DMS79 treated with DMSO at 0.1 percent for 48 hours (cell line): ENCODE measurements at regions not wholly inside any gene's neighbourhood (a gene's known extent, or its start where the extent isn't known, plus 50 kb on each side); places are given as distances from the start of the nearest gene placed in this dataset.
"Not testable (repeated sequence)": the region's sequence is repeated elsewhere in the genome, so short reads cannot be mapped to it uniquely, and the experiment has no call there.

Experiments
- DNase-seq: peaks from one replicate; lab custom pipeline; 2025; lab: John Stamatoyannopoulos, UW

GRCh38 chr6:147674099-147674498 is 165.6 kb downstream of the SAMD5 start:
- DNase-seq = no peak

- DNase-seq = no peak
Measured at GRCh38 chr6:147674794-147675193, 166.3 kb downstream of the SAMD5 start.

- no peak for DNase-seq
Measured at GRCh38 chr6:147675281-147675680, 166.8 kb downstream of the SAMD5 start.

- no peak for DNase-seq
Measured at GRCh38 chr6:147676495-147677199, 168.2 kb downstream of the SAMD5 start.

GRCh38 chr6:147677647-147678046 is 169.2 kb downstream of the SAMD5 start:
- DNase-seq = no peak

GRCh38 chr6:147678253-147678652 is 169.8 kb downstream of the SAMD5 start:
- DNase-seq = no peak

GRCh38 chr6:147684906-147685305 is 176.4 kb downstream of the SAMD5 start:
- no peak for DNase-seq

- no peak for DNase-seq
Measured at GRCh38 chr6:147689398-147689797, 180.9 kb downstream of the SAMD5 start.

- DNase-seq = no peak
Measured at GRCh38 chr6:147691446-147691845, 183.0 kb downstream of the SAMD5 start.

GRCh38 chr6:147693181-147693580 is 184.7 kb downstream of the SAMD5 start:
- DNase-seq = no peak

GRCh38 chr6:147694556-147694955 is 186.1 kb downstream of the SAMD5 start:
- DNase-seq = not testable (repeated sequence)

GRCh38 chr6:147695819-147696218 is 187.3 kb downstream of the SAMD5 start:
- no peak for DNase-seq

GRCh38 chr6:147699140-147699539 is 190.7 kb downstream of the SAMD5 start:
- no peak for DNase-seq

GRCh38 chr6:147699637-147700036 is 191.1 kb downstream of the SAMD5 start:
- DNase-seq = no peak

GRCh38 chr6:147700436-147701209 is 192.1 kb downstream of the SAMD5 start:
- DNase-seq = no peak

GRCh38 chr6:147704691-147705090 is 196.2 kb downstream of the SAMD5 start:
- DNase-seq = no peak

GRCh38 chr6:147707524-147707923 is 199.0 kb downstream of the SAMD5 start:
- no peak for DNase-seq

GRCh38 chr6:147708170-147708569 is 199.7 kb downstream of the SAMD5 start:
- DNase-seq = no peak

GRCh38 chr6:147709396-147710272 is 201.1 kb downstream of the SAMD5 start:
- DNase-seq = no peak

- no peak for DNase-seq
Measured at GRCh38 chr6:147710890-147711289, 202.4 kb downstream of the SAMD5 start.

- no peak for DNase-seq
Measured at GRCh38 chr6:147711476-147711875, 203.0 kb downstream of the SAMD5 start.

GRCh38 chr6:147712841-147713240 is 204.4 kb downstream of the SAMD5 start:
- no peak for DNase-seq

- no peak for DNase-seq
Measured at GRCh38 chr6:147715035-147715434, 206.5 kb downstream of the SAMD5 start.
